Loucy (cell line): ENCODE measurements at regions not wholly inside any gene's neighbourhood (a gene's known extent, or its start where the extent isn't known, plus 50 kb on each side); places are given as distances from the start of the nearest gene placed in this dataset.

Experiments
- H2AFZ ChIP-seq: fragments of 200-600 bp; sonication (generic); 2 replicates; pipeline ENCODE4 v1.6.0; 2016; ENCODE audit warnings: antibody characterized with exemption, mild to moderate bottlenecking, low read length, moderate library complexity
- H3F3A ChIP-seq: fragments of 200-600 bp; 2 replicates; pipeline ENCODE4 v1.6.0; 2016; ENCODE audit warnings: antibody characterized with exemption, low read depth, mild to moderate bottlenecking
- H3K27me3 ChIP-seq: fragments of 200-600 bp; sonication (generic); 2 replicates; pipeline ENCODE4 v1.6.1; 2014; ENCODE audit warnings: low read length, mild to moderate bottlenecking; ENCODE audit not compliant: insufficient read depth, poor library complexity, severe bottlenecking
- H3K36me3 ChIP-seq: fragments of 200-600 bp; sonication (generic); 2 replicates; pipeline ENCODE4 v1.6.1; 2016; ENCODE audit warnings: low read length; ENCODE audit not compliant: insufficient read depth
- H3K4me1 ChIP-seq: fragments of 200-600 bp; sonication (generic); 2 replicates; pipeline ENCODE4 v1.5.1; 2014; ENCODE audit warnings: low read length, mild to moderate bottlenecking; ENCODE audit not compliant: insufficient read depth, poor library complexity, severe bottlenecking
- H3K4me2 ChIP-seq: fragments of 200-600 bp; sonication (generic); 2 replicates; pipeline ENCODE4 v1.6.0; 2014; ENCODE audit warnings: antibody characterized with exemption, low read length, low read depth, mild to moderate bottlenecking; ENCODE audit not compliant: poor library complexity, severe bottlenecking
- H3K4me3 ChIP-seq: fragments of 200-600 bp; sonication (generic); 2 replicates; pipeline ENCODE4 v1.5.1; 2014; ENCODE audit warnings: low read length, mild to moderate bottlenecking, mixed read lengths; ENCODE audit not compliant: poor library complexity, severe bottlenecking
- H3K79me2 ChIP-seq: fragments of 200-600 bp; sonication (generic); 2 replicates; pipeline ENCODE4 v1.6.1; 2014; ENCODE audit warnings: low read length; ENCODE audit not compliant: insufficient read depth
- H3K9ac ChIP-seq: fragments of 200-600 bp; sonication (generic); 2 replicates; pipeline ENCODE4 v1.6.0; 2014; ENCODE audit warnings: mild to moderate bottlenecking, low read depth, low read length, moderate library complexity; ENCODE audit not compliant: poor library complexity, severe bottlenecking
- H3K9me2 ChIP-seq: fragments of 200-600 bp; sonication (generic); replicated peaks from 2 replicates; pipeline ENCODE4 v1.6.1; 2016; ENCODE audit warnings: low read depth, low read length, mixed read lengths
- H3K9me3 ChIP-seq: fragments of 200-600 bp; sonication (generic); 2 replicates; pipeline ENCODE4 v1.6.1; 2014; ENCODE audit warnings: mild to moderate bottlenecking, antibody characterized with exemption, low read length, low read depth; ENCODE audit not compliant: insufficient read depth
- H4K20me1 ChIP-seq: fragments of 200-600 bp; sonication (generic); 2 replicates; pipeline ENCODE4 v1.6.0; 2014; ENCODE audit warnings: antibody characterized with exemption, low read length, mild to moderate bottlenecking; ENCODE audit not compliant: insufficient read depth, poor library complexity, severe bottlenecking
- EZH2phosphoT487 ChIP-seq: fragments of 200-600 bp; IDR thresholded peaks from 2 replicates; pipeline ENCODE4 v1.6.1; 2018; ENCODE audit warnings: antibody characterized with exemption, mild to moderate bottlenecking, moderate library complexity, borderline replicate concordance
- TF ChIP-seq, protein P1 (sequence below): fragments of 200-600 bp; sonication (generic); conservative IDR thresholded peaks from 2 replicates; pipeline ENCODE4 v1.5.1; 2014; ENCODE audit warnings: mild to moderate bottlenecking, antibody characterized with exemption, low read length

DNA sequence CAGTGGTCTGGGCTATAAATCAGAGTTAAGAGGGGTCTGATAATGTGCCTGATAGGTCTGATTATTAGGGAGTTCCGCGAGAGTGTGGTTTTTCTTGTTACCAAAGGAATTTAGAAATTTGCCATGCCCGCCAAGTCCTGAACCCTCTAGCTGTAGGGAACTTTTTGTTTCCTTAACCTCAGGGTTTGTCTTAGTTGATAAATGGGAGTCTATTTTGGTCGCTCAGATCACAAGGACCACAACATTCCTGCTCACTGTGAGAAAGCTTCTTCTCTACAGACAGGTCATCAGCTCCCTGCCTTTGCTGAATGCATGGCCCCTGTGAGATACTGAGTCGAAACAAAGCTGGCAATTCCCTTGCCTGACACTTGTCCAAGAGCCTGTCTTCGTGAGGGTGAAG, 497.8 kb downstream of the HS3ST4 start:
- Histone ChIP-seq H3F3A (no peaks in the 10 kb centered on the region), H3K9me2 (no peaks in the 10 kb centered on the region), H2AFZ (no peak overlapping the region), H3K4me1 (no peaks in the 10 kb centered on the region), H3K4me2 (no peak overlapping the region), H3K36me3 (no peaks in the 10 kb centered on the region), H3K79me2 (no peaks in the 10 kb centered on the region), H3K4me3 (no peak overlapping the region), H3K9ac (no peak overlapping the region), H3K9me3 (no peaks in the 10 kb centered on the region; the same call in 1 of the 2 replicates), H3K27me3 (no peaks in the 10 kb centered on the region), H4K20me1 (no peaks in the 10 kb centered on the region)
- TF ChIP-seq EZH2phosphoT487 = no peak
- TF ChIP-seq, protein P1, sequence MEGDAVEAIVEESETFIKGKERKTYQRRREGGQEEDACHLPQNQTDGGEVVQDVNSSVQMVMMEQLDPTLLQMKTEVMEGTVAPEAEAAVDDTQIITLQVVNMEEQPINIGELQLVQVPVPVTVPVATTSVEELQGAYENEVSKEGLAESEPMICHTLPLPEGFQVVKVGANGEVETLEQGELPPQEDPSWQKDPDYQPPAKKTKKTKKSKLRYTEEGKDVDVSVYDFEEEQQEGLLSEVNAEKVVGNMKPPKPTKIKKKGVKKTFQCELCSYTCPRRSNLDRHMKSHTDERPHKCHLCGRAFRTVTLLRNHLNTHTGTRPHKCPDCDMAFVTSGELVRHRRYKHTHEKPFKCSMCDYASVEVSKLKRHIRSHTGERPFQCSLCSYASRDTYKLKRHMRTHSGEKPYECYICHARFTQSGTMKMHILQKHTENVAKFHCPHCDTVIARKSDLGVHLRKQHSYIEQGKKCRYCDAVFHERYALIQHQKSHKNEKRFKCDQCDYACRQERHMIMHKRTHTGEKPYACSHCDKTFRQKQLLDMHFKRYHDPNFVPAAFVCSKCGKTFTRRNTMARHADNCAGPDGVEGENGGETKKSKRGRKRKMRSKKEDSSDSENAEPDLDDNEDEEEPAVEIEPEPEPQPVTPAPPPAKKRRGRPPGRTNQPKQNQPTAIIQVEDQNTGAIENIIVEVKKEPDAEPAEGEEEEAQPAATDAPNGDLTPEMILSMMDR = no peak

DNA sequence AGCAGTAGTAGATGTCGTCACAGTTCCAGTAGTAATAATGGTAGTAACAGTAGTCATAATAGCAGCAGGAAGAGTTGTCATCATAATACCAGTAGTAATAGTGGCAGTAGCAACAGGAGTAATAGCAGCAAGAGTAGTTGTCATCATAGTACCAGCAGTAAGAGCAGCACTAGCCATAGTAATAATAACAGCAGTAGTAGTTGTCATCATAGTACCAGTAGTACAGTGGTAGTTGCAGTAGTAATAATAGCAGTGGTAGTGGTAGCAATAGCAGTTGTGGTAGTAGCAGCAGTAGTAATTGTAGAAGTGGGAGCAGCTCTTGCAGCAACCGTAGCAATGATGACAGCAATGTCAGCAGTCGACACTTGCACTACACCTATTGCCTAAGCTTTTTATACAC, 502.8 kb downstream of the HS3ST4 start:
- TF ChIP-seq EZH2phosphoT487 = no peak
- TF ChIP-seq, protein P1 = no peak

DNA sequence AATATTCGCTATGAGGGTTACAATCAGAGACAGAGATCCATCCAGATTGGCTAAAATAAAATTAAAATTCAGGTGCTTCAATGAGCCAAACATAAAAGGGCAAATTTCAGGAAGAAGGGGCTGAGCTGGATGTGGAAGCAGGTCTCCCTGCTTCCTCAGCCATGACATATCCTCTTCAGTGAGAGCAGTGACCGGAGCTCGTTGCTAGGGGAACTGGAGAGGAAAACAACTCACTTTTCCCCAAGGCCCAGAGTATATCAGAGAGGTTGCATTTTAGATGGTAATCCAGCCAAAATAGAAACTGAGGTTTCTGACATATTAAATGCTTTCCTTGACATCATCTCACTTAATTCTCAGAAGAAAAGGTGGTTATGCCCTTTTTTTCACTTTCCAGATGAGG, 503.5 kb downstream of the HS3ST4 start:
- H3K9me3 ChIP-seq = no peaks in the 10 kb centered on the region; the same call in 1 of the 2 replicates
- no peak overlapping the region for H3K9ac ChIP-seq
- H3K4me3 ChIP-seq = no peak overlapping the region
- H3F3A ChIP-seq = no peaks in the 10 kb centered on the region
- no peaks in the 10 kb centered on the region for H3K4me1 ChIP-seq
- TF ChIP-seq, protein P1 = no peak
- no peak for TF ChIP-seq EZH2phosphoT487
- no peaks in the 10 kb centered on the region for H4K20me1 ChIP-seq
- no peaks in the 10 kb centered on the region for H3K27me3 ChIP-seq
- no peak overlapping the region for H2AFZ ChIP-seq
- H3K36me3 ChIP-seq = no peaks in the 10 kb centered on the region
- H3K79me2 ChIP-seq = no peaks in the 10 kb centered on the region
- no peaks in the 10 kb centered on the region for H3K9me2 ChIP-seq
- no peak overlapping the region for H3K4me2 ChIP-seq

More for the DNA sequence above, 502.8 kb downstream of the HS3ST4 start:
- no peak overlapping the region for H3K4me2 ChIP-seq
- no peaks in the 10 kb centered on the region for H3K27me3 ChIP-seq
- no peak overlapping the region for H2AFZ ChIP-seq
- H3K4me1 ChIP-seq = no peaks in the 10 kb centered on the region
- H3K36me3 ChIP-seq = no peaks in the 10 kb centered on the region
- no peaks in the 10 kb centered on the region for H3K9me2 ChIP-seq
- H3K9ac ChIP-seq = no peak overlapping the region
- H3K9me3 ChIP-seq = no peaks in the 10 kb centered on the region; the same call in 1 of the 2 replicates
- no peak overlapping the region for H3K4me3 ChIP-seq
- no peaks in the 10 kb centered on the region for H4K20me1 ChIP-seq
- H3F3A ChIP-seq = no peaks in the 10 kb centered on the region
- H3K79me2 ChIP-seq = no peaks in the 10 kb centered on the region
